ENCODE measurements at regions not wholly inside any gene's neighbourhood (a gene's known extent, or its start where the extent isn't known, plus 50 kb on each side); places are given as distances from the start of the nearest gene placed in this dataset.

GRCh38 chr6:4271761-4272470, 136.5 kb upstream of the ECI2 start:
- Histone ChIP-seq H2BK120ac (ENCODE audit: low read depth, low read length) (no peak overlapping the region), H3K23ac (ENCODE audit: low read depth, low read length, poor library complexity) (no peak overlapping the region), H3K27me3 (ENCODE audit: control insufficient read depth in 3 of 3, insufficient read depth in 3 of 3, low read depth in 1 of 3, low read length in 3 of 3) (no peaks in the 10 kb centered on the region), H3K79me1 (ENCODE audit: low read depth, low read length) (no peaks in the 10 kb centered on the region), H2BK12ac (ENCODE audit: low read length) (no peak overlapping the region), H2AK5ac (ENCODE audit: low read depth, low read length) (no peak overlapping the region), H2BK5ac (ENCODE audit: low read length) (no peak overlapping the region), H2BK15ac (ENCODE audit: low read length) (no peak overlapping the region), H4K8ac (ENCODE audit: low read depth, low read length) (no peak overlapping the region), H2AFZ (ENCODE audit: low read length) (no peak overlapping the region), H3K18ac (ENCODE audit: low read length) (no peak overlapping the region), H3K9me3 (replicated peaks in 1 of 2; ENCODE audit: control insufficient read depth in 2 of 2, insufficient read depth in 1 of 2, low read depth in 1 of 2, low read length in 2 of 2) (peaks cover 0 to 3% of the 10 kb centered on the region in 2 donors), H3K4ac (ENCODE audit: low read length) (no peak overlapping the region), H3K27ac (replicated peaks; ENCODE audit: low read length) (no peak overlapping the region), H3K4me2 (ENCODE audit: insufficient read depth, low read length, poor library complexity, severe bottlenecking) (no peak overlapping the region), H3K4me1 (ENCODE audit: control insufficient read depth in 2 of 2, insufficient read depth in 1 of 2, low read depth in 1 of 2, low read length in 2 of 2) (peaks cover 0 to 2% of the 10 kb centered on the region in 2 donors), H3K14ac (ENCODE audit: low read length) (no peak overlapping the region), H4K91ac (ENCODE audit: low read depth, low read length, poor library complexity) (no peak overlapping the region), H3K9ac (ENCODE audit: low read depth, low read length, poor library complexity) (no peak overlapping the region), H3K36me3 (replicated peaks in 1 of 2; ENCODE audit: control insufficient read depth in 2 of 2, insufficient read depth in 2 of 2, low read length in 2 of 2) (no peaks in the 10 kb centered on the region), H3K4me3 (ENCODE audit: low read length in 2 of 2) (no peak overlapping the region)
- no peak for DNase-seq (ENCODE audit: low spot score)
- WGBS, 2 donors (ENCODE audit: extremely low coverage in 2 of 2, insufficient read length in 2 of 2, insufficient replicate concordance in 1 of 2): no CpG with 5 or more reads among the region's 6 CpGs

DNA sequence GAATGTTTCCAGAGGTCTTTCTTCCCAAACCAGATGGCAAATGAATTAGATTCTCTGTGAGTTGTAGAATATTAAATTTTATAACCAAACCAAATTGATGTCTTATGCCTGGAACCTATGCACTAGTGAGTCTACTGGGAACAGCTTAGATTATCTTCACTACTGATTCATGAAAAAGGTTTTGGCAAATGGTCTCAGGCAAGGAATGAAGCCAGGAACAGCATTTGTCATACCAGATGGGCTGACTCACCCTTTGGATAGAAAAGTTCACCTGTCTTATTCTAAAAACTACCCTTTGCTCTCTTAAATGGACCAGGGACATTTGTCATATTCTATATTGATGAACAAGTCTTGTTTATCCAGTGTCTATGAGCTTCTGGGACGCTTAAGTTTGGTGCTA, 135.4 kb upstream of the ECI2 start:
- Histone ChIP-seq H2BK12ac (ENCODE audit: low read length) (no peak overlapping the region), H4K91ac (ENCODE audit: low read depth, low read length, poor library complexity) (no peak overlapping the region)

GRCh38 chr6:4270001-4270400, 134.6 kb upstream of the ECI2 start:
- DNase-seq (ENCODE audit: low spot score): no peak
- no peak overlapping the region for H3K4me2 ChIP-seq (ENCODE audit: insufficient read depth, low read length, poor library complexity, severe bottlenecking)
- no peak overlapping the region for H3K23ac ChIP-seq (ENCODE audit: low read depth, low read length, poor library complexity)
- no peaks in the 10 kb centered on the region for H3K27me3 ChIP-seq (ENCODE audit: control insufficient read depth in 3 of 3, insufficient read depth in 3 of 3, low read depth in 1 of 3, low read length in 3 of 3)
- H4K8ac ChIP-seq (ENCODE audit: low read depth, low read length): no peak overlapping the region
- H2BK120ac ChIP-seq (ENCODE audit: low read depth, low read length): no peak overlapping the region
- H3K27ac ChIP-seq (replicated peaks; ENCODE audit: low read length): no peak overlapping the region
- no peaks in the 10 kb centered on the region for H3K36me3 ChIP-seq (replicated peaks in 1 of 2; ENCODE audit: control insufficient read depth in 2 of 2, insufficient read depth in 2 of 2, low read length in 2 of 2)
- no CpG with 5 or more reads among the region's 4 CpGs for WGBS, 2 donors (ENCODE audit: extremely low coverage in 2 of 2, insufficient read length in 2 of 2, insufficient replicate concordance in 1 of 2)
- no peak overlapping the region for H3K14ac ChIP-seq (ENCODE audit: low read length)
- H2BK15ac ChIP-seq (ENCODE audit: low read length): no peak overlapping the region
- no peaks in the 10 kb centered on the region for H3K79me1 ChIP-seq (ENCODE audit: low read depth, low read length)
- H4K91ac ChIP-seq (ENCODE audit: low read depth, low read length, poor library complexity): no peak overlapping the region
- no peak overlapping the region for H3K4me3 ChIP-seq (ENCODE audit: low read length in 2 of 2)
- H2AFZ ChIP-seq (ENCODE audit: low read length): no peak overlapping the region
- H3K9ac ChIP-seq (ENCODE audit: low read depth, low read length, poor library complexity): no peak overlapping the region
- no peaks in the 10 kb centered on the region for H3K4me1 ChIP-seq (ENCODE audit: control insufficient read depth in 2 of 2, insufficient read depth in 1 of 2, low read depth in 1 of 2, low read length in 2 of 2)
- H2BK12ac ChIP-seq (ENCODE audit: low read length): no peak overlapping the region
- H3K9me3 ChIP-seq (replicated peaks in 1 of 2; ENCODE audit: control insufficient read depth in 2 of 2, insufficient read depth in 1 of 2, low read depth in 1 of 2, low read length in 2 of 2): no peaks in the 10 kb centered on the region
- no peak overlapping the region for H2BK5ac ChIP-seq (ENCODE audit: low read length)
- no peak overlapping the region for H2AK5ac ChIP-seq (ENCODE audit: low read depth, low read length)
- no peak overlapping the region for H3K18ac ChIP-seq (ENCODE audit: low read length)
- no peak overlapping the region for H3K4ac ChIP-seq (ENCODE audit: low read length)

More for the DNA sequence above, 135.4 kb upstream of the ECI2 start:
- Histone ChIP-seq H2AK5ac (ENCODE audit: low read depth, low read length) (no peak overlapping the region), H2BK5ac (ENCODE audit: low read length) (no peak overlapping the region), H3K4ac (ENCODE audit: low read length) (no peak overlapping the region), H3K18ac (ENCODE audit: low read length) (no peak overlapping the region), H2BK120ac (ENCODE audit: low read depth, low read length) (no peak overlapping the region), H3K4me2 (ENCODE audit: insufficient read depth, low read length, poor library complexity, severe bottlenecking) (no peak overlapping the region), H3K9me3 (replicated peaks in 1 of 2; ENCODE audit: control insufficient read depth in 2 of 2, insufficient read depth in 1 of 2, low read depth in 1 of 2, low read length in 2 of 2) (peaks cover 0 to 3% of the 10 kb centered on the region in 2 donors), H3K36me3 (replicated peaks in 1 of 2; ENCODE audit: control insufficient read depth in 2 of 2, insufficient read depth in 2 of 2, low read length in 2 of 2) (no peaks in the 10 kb centered on the region), H3K79me1 (ENCODE audit: low read depth, low read length) (no peaks in the 10 kb centered on the region), H3K9ac (ENCODE audit: low read depth, low read length, poor library complexity) (no peak overlapping the region), H3K4me1 (ENCODE audit: control insufficient read depth in 2 of 2, insufficient read depth in 1 of 2, low read depth in 1 of 2, low read length in 2 of 2) (no peaks in the 10 kb centered on the region), H3K27me3 (ENCODE audit: control insufficient read depth in 3 of 3, insufficient read depth in 3 of 3, low read depth in 1 of 3, low read length in 3 of 3) (no peaks in the 10 kb centered on the region), H3K14ac (ENCODE audit: low read length) (no peak overlapping the region), H2BK15ac (ENCODE audit: low read length) (no peak overlapping the region), H4K8ac (ENCODE audit: low read depth, low read length) (no peak overlapping the region), H3K23ac (ENCODE audit: low read depth, low read length, poor library complexity) (no peak overlapping the region), H2AFZ (ENCODE audit: low read length) (no peak overlapping the region), H3K4me3 (ENCODE audit: low read length in 2 of 2) (no peak overlapping the region), H3K27ac (replicated peaks; ENCODE audit: low read length) (no peak overlapping the region)
- WGBS, 2 donors (ENCODE audit: extremely low coverage in 2 of 2, insufficient read length in 2 of 2, insufficient replicate concordance in 1 of 2): no CpG with 5 or more reads among the region's 1 CpG
- no peak for DNase-seq (ENCODE audit: low spot score)

DNA sequence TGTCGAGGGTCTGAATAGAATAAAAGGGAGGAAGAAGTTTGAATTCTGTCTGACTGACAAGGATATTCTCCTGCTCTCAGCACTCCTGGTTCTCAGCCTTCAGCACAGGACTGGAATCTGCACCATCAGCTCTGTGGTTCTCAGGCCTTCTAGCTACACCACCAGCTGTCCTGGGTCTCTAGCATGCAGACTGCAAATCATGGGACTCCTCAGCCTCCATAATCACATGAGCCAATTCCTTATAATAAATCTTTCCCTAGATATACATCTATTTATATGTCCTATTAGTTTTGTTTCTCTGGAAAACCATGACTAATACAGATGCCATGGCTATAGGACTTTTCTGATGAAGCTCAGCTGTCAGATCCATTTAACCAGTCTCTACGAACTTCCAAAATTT, 132.8 kb upstream of the ECI2 start:
- Histone ChIP-seq H2BK5ac (ENCODE audit: low read length) (no peak overlapping the region), H2BK120ac (ENCODE audit: low read depth, low read length) (no peak overlapping the region), H2BK15ac (ENCODE audit: low read length) (no peak overlapping the region), H4K91ac (ENCODE audit: low read depth, low read length, poor library complexity) (no peak overlapping the region), H3K4ac (ENCODE audit: low read length) (no peak overlapping the region), H3K4me2 (ENCODE audit: insufficient read depth, low read length, poor library complexity, severe bottlenecking) (no peak overlapping the region), H3K27me3 (ENCODE audit: control insufficient read depth in 3 of 3, insufficient read depth in 3 of 3, low read depth in 1 of 3, low read length in 3 of 3) (peaks cover 0 to 3% (median 0%) of the 10 kb centered on the region in 3 experiments), H3K18ac (ENCODE audit: low read length) (no peak overlapping the region), H2BK12ac (ENCODE audit: low read length) (no peak overlapping the region), H4K8ac (ENCODE audit: low read depth, low read length) (no peak overlapping the region), H3K14ac (ENCODE audit: low read length) (no peak overlapping the region), H3K27ac (replicated peaks; ENCODE audit: low read length) (no peak overlapping the region), H3K9ac (ENCODE audit: low read depth, low read length, poor library complexity) (no peak overlapping the region), H3K9me3 (replicated peaks in 1 of 2; ENCODE audit: control insufficient read depth in 2 of 2, insufficient read depth in 1 of 2, low read depth in 1 of 2, low read length in 2 of 2) (no peaks in the 10 kb centered on the region), H3K36me3 (replicated peaks in 1 of 2; ENCODE audit: control insufficient read depth in 2 of 2, insufficient read depth in 2 of 2, low read length in 2 of 2) (no peaks in the 10 kb centered on the region), H3K23ac (ENCODE audit: low read depth, low read length, poor library complexity) (no peak overlapping the region), H2AFZ (ENCODE audit: low read length) (no peak overlapping the region), H3K4me3 (ENCODE audit: low read length in 2 of 2) (no peak overlapping the region), H3K4me1 (ENCODE audit: control insufficient read depth in 2 of 2, insufficient read depth in 1 of 2, low read depth in 1 of 2, low read length in 2 of 2) (no peaks in the 10 kb centered on the region), H3K79me1 (ENCODE audit: low read depth, low read length) (no peaks in the 10 kb centered on the region), H2AK5ac (ENCODE audit: low read depth, low read length) (no peak overlapping the region)
- no CpG with 5 or more reads among the region's 2 CpGs for WGBS, 2 donors (ENCODE audit: extremely low coverage in 2 of 2, insufficient read length in 2 of 2, insufficient replicate concordance in 1 of 2)
- no peak for DNase-seq (ENCODE audit: low spot score)

Measured in neuronal stem cell (in vitro differentiated cells).